ENCODE measurements at regions not wholly inside any gene's neighbourhood (a gene's known extent, or its start where the extent isn't known, plus 50 kb on each side); places are given as distances from the start of the nearest gene placed in this dataset.

GRCh38 chr5:173451651-173452050, 123.4 kb upstream of the STC2 start:
- DNase-seq (ENCODE audit: low spot score): no peak
- in situ Hi-C loops (cut with HindIII; ENCODE audit: low sequenced_read_pairs): no loop called here

- peak; percentile 3 for DNase-seq (ENCODE audit: low spot score)
- in situ Hi-C loops (cut with HindIII; ENCODE audit: low sequenced_read_pairs): no loop called here
Observed at GRCh38 chr5:173451031-173451430, 122.8 kb upstream of the STC2 start.

GRCh38 chr5:173450188-173450587, 122.0 kb upstream of the STC2 start:
- in situ Hi-C loops (cut with HindIII; ENCODE audit: low sequenced_read_pairs): no loop called here
- no peak for DNase-seq (ENCODE audit: low spot score)

- DNase-seq (ENCODE audit: low spot score): no peak
- in situ Hi-C loops (cut with HindIII; ENCODE audit: low sequenced_read_pairs): no loop called here
Observed at GRCh38 chr5:173448856-173449255, 120.6 kb upstream of the STC2 start.

DNA sequence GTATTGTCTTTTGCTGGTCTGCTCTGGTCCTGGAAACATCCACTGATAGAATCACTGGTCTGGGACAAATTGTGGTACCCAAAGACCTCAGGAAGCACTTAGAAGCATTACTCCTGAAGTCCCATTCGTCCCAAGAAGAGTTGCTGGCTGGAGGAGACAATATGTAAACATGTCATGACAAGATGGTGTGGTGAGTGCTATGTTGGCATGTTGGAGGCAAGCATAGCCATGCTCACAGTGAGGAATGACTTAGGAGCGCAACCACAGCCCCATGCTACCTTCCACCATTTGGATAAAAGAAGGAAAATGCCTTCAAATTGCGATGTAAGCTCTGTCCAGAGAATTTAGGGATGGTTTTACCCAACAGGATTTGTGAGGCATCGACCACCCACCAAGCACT, 115.8 kb upstream of the STC2 start:
- DNase-seq (ENCODE audit: low spot score): no peak
- in situ Hi-C loops (cut with HindIII; ENCODE audit: low sequenced_read_pairs): no loop called here

- in situ Hi-C loops (cut with HindIII; ENCODE audit: low sequenced_read_pairs): no loop called here
- no peak for DNase-seq (ENCODE audit: low spot score)
Observed at GRCh38 chr5:173441053-173441628, 112.9 kb upstream of the STC2 start.

DNA sequence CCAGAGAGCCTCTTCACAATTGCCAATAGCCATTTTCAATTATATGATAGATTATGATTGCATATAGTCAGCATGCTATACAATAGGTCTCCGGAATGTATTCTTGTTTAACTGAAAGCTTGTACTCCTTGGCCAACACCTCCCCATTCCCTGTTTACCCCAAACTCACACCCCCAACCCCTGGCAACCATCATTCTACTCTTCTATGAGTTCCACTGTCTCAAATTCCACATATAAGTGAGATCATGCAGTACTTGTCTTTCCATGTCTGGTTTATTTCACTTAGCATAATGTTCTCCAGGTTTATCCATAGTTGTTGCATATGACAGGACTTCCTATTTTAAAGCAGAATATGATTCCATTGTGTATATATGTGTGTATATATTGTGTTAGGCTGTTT, 110.7 kb upstream of the STC2 start:
- in situ Hi-C loops (cut with HindIII; ENCODE audit: low sequenced_read_pairs): no loop called here
- DNase-seq (ENCODE audit: low spot score): no peak

- no peak for DNase-seq (ENCODE audit: low spot score)
- in situ Hi-C loops (cut with HindIII; ENCODE audit: low sequenced_read_pairs): no loop called here
Observed at GRCh38 chr5:173435447-173435846, 107.2 kb upstream of the STC2 start.

DNA sequence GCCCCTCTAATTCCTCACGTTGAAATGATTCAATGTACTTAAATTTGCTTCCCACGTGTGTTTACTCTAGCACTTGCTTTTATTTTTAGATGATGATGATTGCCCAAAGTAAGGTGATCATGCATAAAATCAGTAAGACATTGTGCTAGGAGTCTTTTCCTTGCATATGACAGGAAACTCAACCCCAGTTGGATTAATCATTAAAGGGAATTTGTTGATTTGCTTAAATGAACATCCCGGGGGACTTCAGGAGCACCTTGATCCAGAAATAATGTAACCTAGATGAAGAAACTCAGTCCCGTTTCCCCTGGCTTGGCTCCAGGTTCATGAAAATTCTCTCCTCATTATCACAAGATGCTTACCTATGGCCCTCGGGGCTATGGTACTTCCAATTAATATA, 106.1 kb upstream of the STC2 start:
- in situ Hi-C loops (cut with HindIII; ENCODE audit: low sequenced_read_pairs): no loop called here
- no peak for DNase-seq (ENCODE audit: low spot score)

- no peak for DNase-seq (ENCODE audit: low spot score)
- in situ Hi-C loops (cut with HindIII; ENCODE audit: low sequenced_read_pairs): no loop called here
Observed at GRCh38 chr5:173430394-173430793, 102.2 kb upstream of the STC2 start.

- no peak for DNase-seq (ENCODE audit: low spot score)
- in situ Hi-C loops (cut with HindIII; ENCODE audit: low sequenced_read_pairs): no loop called here
Observed at GRCh38 chr5:173429489-173430150, 101.4 kb upstream of the STC2 start.

- no peak for DNase-seq (ENCODE audit: low spot score)
- in situ Hi-C loops (cut with HindIII; ENCODE audit: low sequenced_read_pairs): no loop called here
Observed at GRCh38 chr5:173423452-173424117, 95.4 kb upstream of the STC2 start.

DNA sequence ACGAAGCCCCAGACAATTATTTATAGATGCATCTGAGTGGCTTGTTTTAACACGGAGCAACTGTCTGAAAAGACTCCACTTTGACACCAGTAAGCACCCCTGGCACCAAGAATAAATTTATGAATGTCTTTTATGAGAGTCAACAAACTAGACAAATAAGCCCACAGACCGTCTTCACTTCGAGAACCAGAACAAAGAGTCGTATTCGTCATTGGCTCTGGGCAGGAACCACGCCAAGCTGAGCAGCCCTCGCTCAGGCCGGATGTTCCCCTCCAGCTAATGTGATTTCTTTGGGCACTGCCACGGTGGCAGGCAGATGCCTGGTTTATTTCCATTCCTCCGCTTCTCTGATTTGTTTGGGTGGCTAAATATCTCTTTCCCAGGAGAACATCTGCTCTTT, 91.9 kb upstream of the STC2 start:
- in situ Hi-C loops (cut with HindIII; ENCODE audit: low sequenced_read_pairs): no loop called here
- peak; percentile 6 for DNase-seq (ENCODE audit: low spot score)

DNA sequence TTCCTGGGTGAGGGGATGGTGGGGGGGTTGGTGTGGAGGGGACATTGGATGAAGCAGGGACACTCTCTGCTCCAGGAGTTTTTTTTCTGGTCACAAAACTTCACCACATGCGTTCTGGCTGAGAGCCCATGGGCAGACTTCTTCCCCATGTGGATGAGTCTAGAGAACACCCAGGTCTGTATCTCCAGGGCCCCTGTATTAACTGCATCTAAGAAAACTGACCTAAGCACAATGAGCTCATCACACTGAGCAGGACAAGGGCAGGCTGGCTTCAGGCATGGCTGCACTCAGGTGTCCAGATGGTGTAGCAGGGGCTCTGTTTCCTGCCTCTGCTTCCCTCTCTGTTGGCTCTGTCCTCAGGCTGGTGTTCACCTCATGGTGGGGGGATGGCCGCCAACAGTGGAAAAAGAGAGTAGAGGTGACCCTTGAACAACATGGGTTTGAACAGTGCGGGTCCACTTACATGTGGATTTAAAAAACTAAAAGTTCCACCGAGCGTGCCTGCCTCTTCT, 85.3 kb upstream of the STC2 start:
- in situ Hi-C loops (cut with HindIII; ENCODE audit: low sequenced_read_pairs): no loop called here
- DNase-seq (ENCODE audit: low spot score): no peak

DNA sequence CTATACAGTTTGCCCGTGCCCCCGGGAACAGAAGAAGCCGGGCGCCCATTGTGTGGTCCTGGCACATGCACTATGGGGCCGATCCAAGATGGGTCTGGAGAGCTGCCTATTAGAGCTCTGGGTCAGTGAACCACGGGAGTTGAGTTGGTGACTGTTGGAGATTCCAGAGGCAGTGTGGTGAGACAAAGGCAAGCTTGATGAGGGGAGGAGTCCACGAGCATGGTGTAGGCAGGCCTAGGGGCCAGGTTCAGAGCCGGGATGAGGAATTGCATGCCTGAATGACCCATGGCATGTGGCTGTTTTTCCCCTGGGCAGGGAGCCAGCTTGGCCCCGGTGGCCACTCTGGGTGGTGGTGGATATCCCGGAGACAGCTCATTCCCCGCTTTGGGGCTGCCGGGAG, 84.4 kb upstream of the STC2 start:
- in situ Hi-C loops (cut with HindIII; ENCODE audit: low sequenced_read_pairs): no loop called here

GRCh38 chr5:173411791-173412555, 83.8 kb upstream of the STC2 start:
- in situ Hi-C loops (cut with HindIII; ENCODE audit: low sequenced_read_pairs): no loop called here
- no peak for DNase-seq (ENCODE audit: low spot score)

More for the DNA sequence above, 84.4 kb upstream of the STC2 start:
- DNase-seq (ENCODE audit: low spot score): peak; percentile 13

GRCh38 chr5:173410459-173411233, 82.4 kb upstream of the STC2 start:
- DNase-seq (ENCODE audit: low spot score): no peak
- in situ Hi-C loops (cut with HindIII; ENCODE audit: low sequenced_read_pairs): no loop called here

DNA sequence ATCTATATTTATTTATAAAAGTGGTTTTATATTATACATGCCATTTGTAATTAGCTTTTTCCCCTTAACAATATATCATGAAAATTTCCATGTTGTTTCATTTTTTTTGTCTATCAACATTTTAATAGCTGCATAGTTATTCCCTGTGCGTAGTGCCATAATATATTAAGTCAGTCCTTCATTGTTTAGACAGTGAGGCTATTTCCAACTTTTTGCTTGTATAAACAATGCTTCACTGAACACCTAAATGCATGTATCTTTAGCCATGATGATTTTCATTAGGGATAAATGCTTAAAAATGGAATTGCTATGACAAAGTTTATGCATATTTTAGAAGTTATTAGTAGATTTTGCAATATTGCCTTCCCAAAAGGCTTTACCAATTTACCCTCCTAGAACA, 80.7 kb upstream of the STC2 start:
- no peak for DNase-seq (ENCODE audit: low spot score)
- in situ Hi-C loops (cut with HindIII; ENCODE audit: low sequenced_read_pairs): no loop called here

GRCh38 chr5:173399851-173400250, 71.6 kb upstream of the STC2 start:
- DNase-seq (ENCODE audit: low spot score): no peak
- in situ Hi-C loops (cut with HindIII; ENCODE audit: low sequenced_read_pairs): no loop called here
